ENCODE measurements at regions not wholly inside any gene's neighbourhood (a gene's known extent, or its start where the extent isn't known, plus 50 kb on each side); places are given as distances from the start of the nearest gene placed in this dataset.

DNA sequence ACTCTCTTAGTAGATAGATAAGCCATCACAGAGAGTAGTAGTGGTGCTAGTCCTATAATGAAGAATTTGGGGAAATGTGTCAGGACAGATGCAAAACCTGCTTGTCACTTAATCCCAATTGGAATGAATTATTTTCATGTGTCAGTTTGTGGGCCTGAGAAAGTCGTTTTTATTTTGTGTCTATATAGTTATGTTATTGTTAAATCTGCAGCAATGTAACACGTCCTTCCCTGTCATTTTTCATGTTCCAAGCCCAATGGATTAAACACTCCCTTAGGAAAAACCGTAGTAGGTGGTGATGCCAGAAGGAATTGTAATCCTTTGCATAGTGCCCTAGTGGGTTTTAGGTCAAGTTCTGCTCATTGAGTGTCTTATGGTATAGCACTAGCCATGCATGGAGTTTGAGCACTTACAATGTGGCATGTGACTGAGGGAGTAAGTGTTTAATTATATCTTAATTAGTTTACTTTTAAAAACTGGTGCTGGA lies 105.9 kb upstream of the PRSS16 start:
- Histone ChIP-seq H3K9me3 (replicated peaks; ENCODE audit: control insufficient read depth, insufficient read depth, low read length) (no peaks in the 10 kb centered on the region), H4K20me1 (ENCODE audit: control insufficient read depth, insufficient read depth) (no peaks in the 10 kb centered on the region), H3K79me2 (ENCODE audit: control insufficient read depth, insufficient read depth, low read length) (peaks cover 75% of the 10 kb centered on the region), H3K4me1 (ENCODE audit: control insufficient read depth, insufficient read depth, low read length) (peaks cover 18% of the 10 kb centered on the region), H3K9ac (ENCODE audit: control insufficient read depth, insufficient read depth, low read length) (peak overlapping the region; percentile 66), H3K27ac (ENCODE audit: control insufficient read depth, insufficient read depth) (peak overlapping the region; percentile 78), H3K27me3 (replicated peaks in 1 of 2; ENCODE audit: control insufficient read depth in 2 of 2, insufficient read depth in 2 of 2, low read length in 1 of 2) (no peaks in the 10 kb centered on the region), H3K4me2 (ENCODE audit: control insufficient read depth, insufficient read depth) (peak overlapping the region; percentile 91), H3K36me3 (ENCODE audit: control insufficient read depth in 2 of 2, insufficient read depth in 2 of 2, low read length in 1 of 2) (no peaks in the 10 kb centered on the region; a peak in 1 of 4 replicates), H2AFZ (ENCODE audit: control insufficient read depth, low read depth, low read length) (no peak overlapping the region; the same call in 1 of the 2 replicates), H3K4me3 (peak overlapping the region; percentile 92)
- BruUV-seq (replicated peaks), result no TSS peak
- RAD21 ChIA-PET (ENCODE audit: unreplicated experiment), result no interaction called here
- SMC1A ChIA-PET (ENCODE audit: uncharacterized antibody, unreplicated experiment), result no interaction called here
- POLR2A ChIA-PET, result no interaction called here
- in situ Hi-C loops (cut with MboI) (no loop called here), intact Hi-C loops (cut with micrococcal nuclease; ENCODE audit: unreplicated experiment) (no loop called here)
- FAIRE-seq (no peak), DNase-seq (ENCODE audit: low read depth, low spot score) (no peak), ATAC-seq (no peak)
- CTCF ChIA-PET, result no interaction called here
- TF ChIP-seq RAD51 (IDR thresholded peaks at IDR 0.05) (peak; percentile 57), IKZF2 (IDR thresholded peaks at IDR 0.05) (peak in 1 of 2 experiments; percentile 20; a peak in 1 of 4 replicates), BHLHE40 (IDR thresholded peaks at IDR 0.05; ENCODE audit: borderline replicate concordance in 1 of 2, low read depth in 2 of 2, low read length in 1 of 2) (peak in 1 of 2 experiments; percentile 16; a peak in 1 of 4 replicates)
- TF ChIP-seq, protein P1, sequence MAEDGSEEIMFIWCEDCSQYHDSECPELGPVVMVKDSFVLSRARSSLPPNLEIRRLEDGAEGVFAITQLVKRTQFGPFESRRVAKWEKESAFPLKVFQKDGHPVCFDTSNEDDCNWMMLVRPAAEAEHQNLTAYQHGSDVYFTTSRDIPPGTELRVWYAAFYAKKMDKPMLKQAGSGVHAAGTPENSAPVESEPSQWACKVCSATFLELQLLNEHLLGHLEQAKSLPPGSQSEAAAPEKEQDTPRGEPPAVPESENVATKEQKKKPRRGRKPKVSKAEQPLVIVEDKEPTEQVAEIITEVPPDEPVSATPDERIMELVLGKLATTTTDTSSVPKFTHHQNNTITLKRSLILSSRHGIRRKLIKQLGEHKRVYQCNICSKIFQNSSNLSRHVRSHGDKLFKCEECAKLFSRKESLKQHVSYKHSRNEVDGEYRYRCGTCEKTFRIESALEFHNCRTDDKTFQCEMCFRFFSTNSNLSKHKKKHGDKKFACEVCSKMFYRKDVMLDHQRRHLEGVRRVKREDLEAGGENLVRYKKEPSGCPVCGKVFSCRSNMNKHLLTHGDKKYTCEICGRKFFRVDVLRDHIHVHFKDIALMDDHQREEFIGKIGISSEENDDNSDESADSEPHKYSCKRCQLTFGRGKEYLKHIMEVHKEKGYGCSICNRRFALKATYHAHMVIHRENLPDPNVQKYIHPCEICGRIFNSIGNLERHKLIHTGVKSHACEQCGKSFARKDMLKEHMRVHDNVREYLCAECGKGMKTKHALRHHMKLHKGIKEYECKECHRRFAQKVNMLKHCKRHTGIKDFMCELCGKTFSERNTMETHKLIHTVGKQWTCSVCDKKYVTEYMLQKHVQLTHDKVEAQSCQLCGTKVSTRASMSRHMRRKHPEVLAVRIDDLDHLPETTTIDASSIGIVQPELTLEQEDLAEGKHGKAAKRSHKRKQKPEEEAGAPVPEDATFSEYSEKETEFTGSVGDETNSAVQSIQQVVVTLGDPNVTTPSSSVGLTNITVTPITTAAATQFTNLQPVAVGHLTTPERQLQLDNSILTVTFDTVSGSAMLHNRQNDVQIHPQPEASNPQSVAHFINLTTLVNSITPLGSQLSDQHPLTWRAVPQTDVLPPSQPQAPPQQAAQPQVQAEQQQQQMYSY (CRISPR knock-in tag; IDR thresholded peaks at IDR 0.05), result no peak
- WGBS (ENCODE audit: insufficient coverage, insufficient replicate concordance, low lambda C conversion rate, missing lambda C conversion rate), result 0% methylated on average over 3 of the region's 3 CpGs
